HG02798 (cell line): ENCODE measurements at regions not wholly inside any gene's neighbourhood (a gene's known extent, or its start where the extent isn't known, plus 50 kb on each side); places are given as distances from the start of the nearest gene placed in this dataset.
"Not testable (repeated sequence)": the region's sequence is repeated elsewhere in the genome, so short reads cannot be mapped to it uniquely, and the experiment has no call there.

ENCODE experiments used
- ATAC-seq: cut with Tn5 transposase; IDR thresholded peaks from one replicate; pipeline ENCODE4 v1.9.1; 2021; ENCODE audit warnings: mild to moderate bottlenecking; ENCODE audit not compliant: unreplicated experiment, poor library complexity

- ATAC-seq = no peak
Measured at GRCh38 chr5:75856056-75856455, 138.8 kb upstream of the POC5 start.

- ATAC-seq = no peak
Measured at GRCh38 chr5:75848077-75848476, 130.8 kb upstream of the POC5 start.

- ATAC-seq = peak; percentile 84
Measured at GRCh38 chr5:75847561-75848021, 130.4 kb upstream of the POC5 start.

- no peak for ATAC-seq
Measured at GRCh38 chr5:75844301-75844700, 127.1 kb upstream of the POC5 start.

- ATAC-seq = no peak
Measured at GRCh38 chr5:75843319-75843718, 126.1 kb upstream of the POC5 start.

GRCh38 chr5:75839547-75839946 lies 122.3 kb upstream of the POC5 start:
- no peak for ATAC-seq

- no peak for ATAC-seq
Measured at GRCh38 chr5:75837258-75837841, 120.1 kb upstream of the POC5 start.

GRCh38 chr5:75831561-75831960 lies 114.3 kb upstream of the POC5 start:
- no peak for ATAC-seq

GRCh38 chr5:75828029-75828428 lies 110.8 kb upstream of the POC5 start:
- ATAC-seq = no peak

GRCh38 chr5:75824323-75824722 lies 107.1 kb upstream of the POC5 start:
- no peak for ATAC-seq

- ATAC-seq = no peak
Measured at GRCh38 chr5:75823811-75824210, 106.6 kb upstream of the POC5 start.

GRCh38 chr5:75818661-75819060 lies 101.4 kb upstream of the POC5 start:
- ATAC-seq = no peak

- ATAC-seq = not testable (repeated sequence)
Measured at GRCh38 chr5:75799695-75800094, 82.5 kb upstream of the POC5 start.

GRCh38 chr5:75769338-75769737 lies 52.1 kb upstream of the POC5 start:
- not testable (repeated sequence) for ATAC-seq
